Liver (tissue), 3 donors: ENCODE measurements at regions not wholly inside any gene's neighbourhood (a gene's known extent, or its start where the extent isn't known, plus 50 kb on each side); places are given as distances from the start of the nearest gene placed in this dataset.

ENCODE experiments used
- FOXA1 ChIP-seq: IDR thresholded peaks from 2 replicates; pipeline ENCODE4 v1.6.1; 2016; ENCODE audit warnings: antibody characterized with exemption
- FOXA2 ChIP-seq: IDR thresholded peaks from 2 replicates; pipeline ENCODE4 v1.6.1; 2016; ENCODE audit warnings: antibody characterized with exemption
- GABPA ChIP-seq, 2 donors: IDR thresholded peaks in 1 of 2; conservative IDR thresholded peaks in 1 of 2; 2 replicates each; pipeline ENCODE4 v1.6.1; 2016; ENCODE audit warnings: antibody characterized with exemption in 2 of 2, mild to moderate bottlenecking in 1 of 2, moderate library complexity in 1 of 2
- HNF4G ChIP-seq: IDR thresholded peaks from 2 replicates; pipeline ENCODE4 v1.6.1; 2016; ENCODE audit warnings: antibody characterized with exemption
- JUND ChIP-seq, 2 donors: IDR thresholded peaks; 2 replicates each; pipeline ENCODE4 v1.6.1; 2016; ENCODE audit warnings: antibody characterized with exemption in 2 of 2
- RAD21 ChIP-seq, 2 donors: IDR thresholded peaks; 2 replicates each; pipeline ENCODE4 v1.6.1; 2016; ENCODE audit warnings: antibody characterized with exemption in 2 of 2, mild to moderate bottlenecking in 2 of 2
- TAF1 ChIP-seq: conservative IDR thresholded peaks from 2 replicates; pipeline ENCODE4 v1.6.1; 2016; ENCODE audit warnings: antibody characterized with exemption, mild to moderate bottlenecking
- YY1 ChIP-seq: IDR thresholded peaks from 2 replicates; pipeline ENCODE4 v1.6.1; 2016; ENCODE audit warnings: antibody characterized with exemption, mild to moderate bottlenecking
- TF ChIP-seq, protein P1 (sequence below): fragments of 150-350 bp; IDR thresholded peaks from 2 replicates; pipeline ENCODE4 v1.5.1; 2017; ENCODE audit warnings: improper control_type of control experiment, low read depth, low read length; ENCODE audit not compliant: missing input control
- TF ChIP-seq, protein P2 (sequence below): IDR thresholded peaks from 2 replicates; pipeline ENCODE4 v1.6.1; 2016; ENCODE audit warnings: antibody characterized with exemption, mild to moderate bottlenecking
- donor health status: healthy.
- donor health status: healthy.

DNA sequence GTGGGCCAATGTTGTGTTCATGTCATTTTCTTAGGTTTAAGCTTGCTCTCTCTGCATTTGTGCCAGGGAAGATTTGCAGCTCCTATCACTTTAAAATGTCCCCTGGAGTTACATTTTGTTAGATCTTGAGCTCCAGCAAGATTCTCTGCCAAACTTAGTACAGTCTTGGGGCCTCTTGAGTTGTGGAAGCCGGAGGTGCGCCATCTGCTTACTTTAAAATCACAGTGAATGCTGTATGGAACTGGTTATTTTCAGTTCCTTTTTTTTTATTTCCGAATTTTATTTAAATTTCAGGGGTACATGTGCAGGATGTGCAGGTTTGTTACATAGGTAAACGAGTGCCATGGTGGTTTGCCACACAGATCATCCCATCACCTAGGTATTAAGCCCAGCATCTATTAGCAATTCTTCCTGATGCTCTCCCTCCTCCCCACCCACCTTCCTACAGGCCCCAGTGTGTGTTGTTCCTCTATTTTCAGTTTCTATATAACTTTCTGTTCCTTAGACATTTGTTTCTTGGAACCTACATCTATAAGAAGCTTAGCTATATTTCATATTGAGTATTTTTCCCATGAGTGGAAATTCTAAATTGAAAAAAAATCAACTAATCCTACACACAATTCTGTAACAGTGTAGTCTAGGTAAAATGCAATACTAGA lies 114.4 kb upstream of the CREB5 start:
- TF ChIP-seq RAD21 (IDR thresholded peaks at IDR 0.05) (no peak), FOXA2 (no peak), YY1 (no peak), HNF4G (no peak), JUND (IDR thresholded peaks at IDR 0.05) (no peak), GABPA (IDR thresholded peaks at IDR 0.05 in 1 of 2, conservative IDR thresholded peaks at IDR 0.05 in 1 of 2) (no peak), TAF1 (no peak), FOXA1 (no peak)
- TF ChIP-seq, protein P1, sequence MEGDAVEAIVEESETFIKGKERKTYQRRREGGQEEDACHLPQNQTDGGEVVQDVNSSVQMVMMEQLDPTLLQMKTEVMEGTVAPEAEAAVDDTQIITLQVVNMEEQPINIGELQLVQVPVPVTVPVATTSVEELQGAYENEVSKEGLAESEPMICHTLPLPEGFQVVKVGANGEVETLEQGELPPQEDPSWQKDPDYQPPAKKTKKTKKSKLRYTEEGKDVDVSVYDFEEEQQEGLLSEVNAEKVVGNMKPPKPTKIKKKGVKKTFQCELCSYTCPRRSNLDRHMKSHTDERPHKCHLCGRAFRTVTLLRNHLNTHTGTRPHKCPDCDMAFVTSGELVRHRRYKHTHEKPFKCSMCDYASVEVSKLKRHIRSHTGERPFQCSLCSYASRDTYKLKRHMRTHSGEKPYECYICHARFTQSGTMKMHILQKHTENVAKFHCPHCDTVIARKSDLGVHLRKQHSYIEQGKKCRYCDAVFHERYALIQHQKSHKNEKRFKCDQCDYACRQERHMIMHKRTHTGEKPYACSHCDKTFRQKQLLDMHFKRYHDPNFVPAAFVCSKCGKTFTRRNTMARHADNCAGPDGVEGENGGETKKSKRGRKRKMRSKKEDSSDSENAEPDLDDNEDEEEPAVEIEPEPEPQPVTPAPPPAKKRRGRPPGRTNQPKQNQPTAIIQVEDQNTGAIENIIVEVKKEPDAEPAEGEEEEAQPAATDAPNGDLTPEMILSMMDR: no peak
- TF ChIP-seq, protein P2, sequence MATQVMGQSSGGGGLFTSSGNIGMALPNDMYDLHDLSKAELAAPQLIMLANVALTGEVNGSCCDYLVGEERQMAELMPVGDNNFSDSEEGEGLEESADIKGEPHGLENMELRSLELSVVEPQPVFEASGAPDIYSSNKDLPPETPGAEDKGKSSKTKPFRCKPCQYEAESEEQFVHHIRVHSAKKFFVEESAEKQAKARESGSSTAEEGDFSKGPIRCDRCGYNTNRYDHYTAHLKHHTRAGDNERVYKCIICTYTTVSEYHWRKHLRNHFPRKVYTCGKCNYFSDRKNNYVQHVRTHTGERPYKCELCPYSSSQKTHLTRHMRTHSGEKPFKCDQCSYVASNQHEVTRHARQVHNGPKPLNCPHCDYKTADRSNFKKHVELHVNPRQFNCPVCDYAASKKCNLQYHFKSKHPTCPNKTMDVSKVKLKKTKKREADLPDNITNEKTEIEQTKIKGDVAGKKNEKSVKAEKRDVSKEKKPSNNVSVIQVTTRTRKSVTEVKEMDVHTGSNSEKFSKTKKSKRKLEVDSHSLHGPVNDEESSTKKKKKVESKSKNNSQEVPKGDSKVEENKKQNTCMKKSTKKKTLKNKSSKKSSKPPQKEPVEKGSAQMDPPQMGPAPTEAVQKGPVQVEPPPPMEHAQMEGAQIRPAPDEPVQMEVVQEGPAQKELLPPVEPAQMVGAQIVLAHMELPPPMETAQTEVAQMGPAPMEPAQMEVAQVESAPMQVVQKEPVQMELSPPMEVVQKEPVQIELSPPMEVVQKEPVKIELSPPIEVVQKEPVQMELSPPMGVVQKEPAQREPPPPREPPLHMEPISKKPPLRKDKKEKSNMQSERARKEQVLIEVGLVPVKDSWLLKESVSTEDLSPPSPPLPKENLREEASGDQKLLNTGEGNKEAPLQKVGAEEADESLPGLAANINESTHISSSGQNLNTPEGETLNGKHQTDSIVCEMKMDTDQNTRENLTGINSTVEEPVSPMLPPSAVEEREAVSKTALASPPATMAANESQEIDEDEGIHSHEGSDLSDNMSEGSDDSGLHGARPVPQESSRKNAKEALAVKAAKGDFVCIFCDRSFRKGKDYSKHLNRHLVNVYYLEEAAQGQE: no peak
